Right lobe of liver (tissue), 4 donors: ENCODE measurements at regions not wholly inside any gene's neighbourhood (a gene's known extent, or its start where the extent isn't known, plus 50 kb on each side); places are given as distances from the start of the nearest gene placed in this dataset.

Source experiments
- POLR2A ChIP-seq: fragments of 450-650 bp; IDR thresholded peaks from one replicate; pipeline ENCODE4 v1.6.1; 2017; ENCODE audit warnings: antibody characterized with exemption, mild to moderate bottlenecking
- TF ChIP-seq, protein P1 (sequence below), 4 donors: fragments of 200-600 bp in 3 of 4; fragments of 450-650 bp in 1 of 4; IDR thresholded peaks; one replicate each; pipeline versions ENCODE4 v1.5.1 to v1.8.0; 2016 to 2022; ENCODE audit warnings: antibody characterized with exemption in 4 of 4, mild to moderate bottlenecking in 2 of 4
- donor health status: DM: no; HTN: no; CAD: no.
- donor health status: DM: no; HTN: no; CAD: no.
- donor health status: DM: no; HTN: yes; CAD: no.

DNA sequence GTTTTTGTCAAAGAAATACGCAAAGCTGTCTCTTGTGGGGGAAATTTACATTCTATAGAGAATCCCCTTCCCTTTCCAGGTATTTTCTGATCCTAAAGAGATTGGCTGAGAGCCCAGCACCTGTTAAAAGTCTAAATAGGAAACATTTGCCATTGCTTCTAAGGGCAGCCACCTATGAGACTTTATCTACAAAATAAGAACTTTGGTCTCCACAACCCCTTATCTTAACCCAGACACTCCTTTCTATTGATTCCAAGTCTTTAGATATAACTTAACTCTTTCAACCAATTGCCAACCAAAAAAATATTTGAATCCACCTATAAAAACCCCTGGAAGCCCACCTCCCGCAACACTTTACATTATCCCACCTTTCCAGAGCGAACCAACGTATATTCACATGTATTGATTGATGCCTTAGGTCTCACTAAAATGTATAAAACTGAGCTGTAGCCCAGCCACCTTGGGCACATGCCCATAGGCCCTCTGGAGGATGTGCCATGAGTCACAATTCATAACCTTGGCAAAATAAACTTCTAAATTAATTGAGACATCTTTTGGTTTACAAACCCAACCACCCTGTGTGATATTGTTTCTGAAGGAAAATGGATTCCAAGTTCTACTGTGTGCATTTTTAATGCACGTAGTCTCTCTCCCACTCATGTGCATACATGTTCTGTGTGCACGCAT is 211.4 kb downstream of the GAS1 start:
- TF ChIP-seq, protein P1, sequence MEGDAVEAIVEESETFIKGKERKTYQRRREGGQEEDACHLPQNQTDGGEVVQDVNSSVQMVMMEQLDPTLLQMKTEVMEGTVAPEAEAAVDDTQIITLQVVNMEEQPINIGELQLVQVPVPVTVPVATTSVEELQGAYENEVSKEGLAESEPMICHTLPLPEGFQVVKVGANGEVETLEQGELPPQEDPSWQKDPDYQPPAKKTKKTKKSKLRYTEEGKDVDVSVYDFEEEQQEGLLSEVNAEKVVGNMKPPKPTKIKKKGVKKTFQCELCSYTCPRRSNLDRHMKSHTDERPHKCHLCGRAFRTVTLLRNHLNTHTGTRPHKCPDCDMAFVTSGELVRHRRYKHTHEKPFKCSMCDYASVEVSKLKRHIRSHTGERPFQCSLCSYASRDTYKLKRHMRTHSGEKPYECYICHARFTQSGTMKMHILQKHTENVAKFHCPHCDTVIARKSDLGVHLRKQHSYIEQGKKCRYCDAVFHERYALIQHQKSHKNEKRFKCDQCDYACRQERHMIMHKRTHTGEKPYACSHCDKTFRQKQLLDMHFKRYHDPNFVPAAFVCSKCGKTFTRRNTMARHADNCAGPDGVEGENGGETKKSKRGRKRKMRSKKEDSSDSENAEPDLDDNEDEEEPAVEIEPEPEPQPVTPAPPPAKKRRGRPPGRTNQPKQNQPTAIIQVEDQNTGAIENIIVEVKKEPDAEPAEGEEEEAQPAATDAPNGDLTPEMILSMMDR (IDR thresholded peaks at IDR 0.05): no peak
- no peak for TF ChIP-seq POLR2A
